RWPE2 (cell line): ENCODE measurements at regions not wholly inside any gene's neighbourhood (a gene's known extent, or its start where the extent isn't known, plus 50 kb on each side); places are given as distances from the start of the nearest gene placed in this dataset.
"Not testable (repeated sequence)": the region's sequence is repeated elsewhere in the genome, so short reads cannot be mapped to it uniquely, and the experiment has no call there.

Source experiments
- ATAC-seq: fragments of 200-7000 bp; cut with Tn5 transposase; 3 replicates; pipeline ENCODE4 v1.9.1; 2021; ENCODE audit warnings: low read depth
- DNase-seq: peaks from one replicate; pipeline ENCODE4 v3.0.0-alpha.2; 2020; ENCODE audit warnings: low spot score
- H3K27ac ChIP-seq: fragments of 450-650 bp; 2 replicates; pipeline ENCODE4 v1.5.1; 2017; ENCODE audit warnings: mild to moderate bottlenecking; ENCODE audit not compliant: poor library complexity, severe bottlenecking
- H3K27me3 ChIP-seq: fragments of 250-450 bp; sonication (Bioruptor Pico); 2 replicates; pipeline ENCODE4 v1.5.1; 2021; ENCODE audit warnings: mild to moderate bottlenecking, moderate library complexity; ENCODE audit not compliant: insufficient read depth, poor library complexity, severe bottlenecking
- H3K36me3 ChIP-seq: fragments of 250-450 bp; sonication (Bioruptor Pico); 2 replicates; pipeline ENCODE4 v1.5.1; 2020; ENCODE audit warnings: low read depth, mild to moderate bottlenecking, moderate library complexity
- H3K4me1 ChIP-seq: fragments of 250-450 bp; sonication (Bioruptor Pico); 2 replicates; pipeline ENCODE4 v1.5.1; 2021; ENCODE audit warnings: mild to moderate bottlenecking, moderate library complexity; ENCODE audit not compliant: insufficient read depth, poor library complexity, severe bottlenecking
- H3K4me3 ChIP-seq: fragments of 250-450 bp; sonication (Bioruptor Pico); 2 replicates; pipeline ENCODE4 v1.5.1; 2021; ENCODE audit warnings: mild to moderate bottlenecking, moderate library complexity; ENCODE audit not compliant: severe bottlenecking
- H3K9me3 ChIP-seq: fragments of 250-450 bp; sonication (Bioruptor Pico); 2 replicates; pipeline ENCODE4 v1.5.1; 2021; ENCODE audit warnings: mild to moderate bottlenecking, moderate library complexity; ENCODE audit not compliant: severe bottlenecking
- CTCF ChIP-seq: fragments of 450-650 bp; IDR thresholded peaks from one replicate; pipeline ENCODE4 v1.5.1; 2017; ENCODE audit warnings: mild to moderate bottlenecking, moderate library complexity; ENCODE audit not compliant: poor library complexity, severe bottlenecking

DNA sequence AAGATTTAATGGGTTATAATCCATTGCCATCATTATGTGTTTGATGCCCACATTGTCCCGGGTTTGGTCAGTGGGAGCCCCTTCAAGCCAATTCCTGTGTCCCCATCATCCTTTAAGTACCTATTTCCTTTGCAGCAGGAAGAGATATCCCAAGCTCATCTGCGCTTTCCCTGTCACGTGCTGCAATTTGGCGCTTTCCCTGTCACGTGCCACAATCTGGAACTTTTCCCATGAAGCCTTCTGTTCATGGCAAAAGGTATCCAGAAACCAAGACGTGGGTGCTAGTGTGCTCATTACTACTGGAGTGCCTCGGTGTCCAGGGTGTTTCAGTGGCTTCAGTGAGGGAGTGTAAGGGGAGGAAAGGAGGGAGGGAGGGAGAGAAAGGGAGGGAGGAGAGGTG is 168.5 kb downstream of the NPIPB11 start:
- no peak for ATAC-seq

GRCh38 chr16:29237495-29237894 is 169.0 kb downstream of the NPIPB11 start:
- not testable (repeated sequence) for H3K27me3 ChIP-seq, H3K9me3 ChIP-seq, H3K27ac ChIP-seq, H3K36me3 ChIP-seq, H3K4me3 ChIP-seq, ATAC-seq, H3K4me1 ChIP-seq, DNase-seq

More for the DNA sequence above, 168.5 kb downstream of the NPIPB11 start:
- H3K4me3 ChIP-seq: no peak overlapping the region
- no peak overlapping the region for H3K27ac ChIP-seq
- no peaks in the 10 kb centered on the region for H3K4me1 ChIP-seq
- DNase-seq: no peak
- no peaks in the 10 kb centered on the region for H3K27me3 ChIP-seq
- no peaks in the 10 kb centered on the region for H3K36me3 ChIP-seq
- H3K9me3 ChIP-seq: no peaks in the 10 kb centered on the region
- no peak for TF ChIP-seq CTCF

DNA sequence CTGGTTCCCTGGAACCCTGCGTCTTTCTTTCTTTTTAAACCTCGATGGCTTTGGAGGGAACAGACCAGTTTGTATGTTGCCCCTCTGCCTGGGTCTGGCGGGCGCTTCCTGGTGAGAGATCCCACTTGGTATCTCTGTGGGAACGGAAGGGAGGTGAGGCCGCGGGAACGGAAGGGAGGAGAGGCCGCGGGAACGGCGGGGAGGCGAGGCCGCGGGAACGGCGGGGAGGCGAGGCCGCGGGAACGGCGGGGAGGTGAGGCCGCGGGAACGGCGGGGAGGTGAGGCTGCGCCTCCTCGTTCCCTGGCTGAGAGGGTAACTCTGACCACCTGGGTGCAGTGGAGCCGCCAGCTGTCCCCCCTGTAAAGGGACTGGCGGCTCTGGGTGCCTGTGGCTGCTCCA is 169.5 kb downstream of the NPIPB11 start:
- not testable (repeated sequence) for H3K27ac ChIP-seq, H3K4me1 ChIP-seq, DNase-seq, H3K36me3 ChIP-seq, H3K27me3 ChIP-seq, H3K4me3 ChIP-seq, H3K9me3 ChIP-seq, ATAC-seq

DNA sequence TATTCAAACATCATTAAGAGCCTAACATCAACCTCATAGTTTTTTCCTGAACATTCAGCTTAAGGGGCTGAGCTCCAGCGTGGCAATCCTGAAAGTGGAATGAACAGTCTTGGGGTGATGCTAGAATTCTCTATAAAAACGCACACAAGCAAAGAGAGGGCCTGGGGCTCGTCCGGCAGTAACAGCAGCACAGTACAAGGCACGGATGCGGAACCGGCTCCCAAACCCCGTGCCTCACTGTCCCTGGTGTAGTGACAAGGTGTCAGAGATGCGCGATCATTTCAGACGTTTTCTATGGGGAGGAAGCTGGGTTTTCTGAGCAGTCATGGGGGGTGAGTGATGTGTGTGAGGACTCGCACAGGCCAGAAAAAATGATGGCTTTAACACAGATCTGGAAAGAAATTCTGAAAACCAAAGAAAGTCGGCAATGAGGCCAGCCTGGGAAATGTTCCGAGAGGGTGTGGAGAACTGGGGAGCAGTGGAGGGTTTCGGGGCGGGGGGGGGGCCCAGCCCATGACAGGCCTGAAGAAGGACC is 170.6 kb downstream of the NPIPB11 start:
- not testable (repeated sequence) for H3K36me3 ChIP-seq, H3K4me1 ChIP-seq, H3K27ac ChIP-seq, ATAC-seq, H3K27me3 ChIP-seq, H3K9me3 ChIP-seq, DNase-seq, H3K4me3 ChIP-seq

DNA sequence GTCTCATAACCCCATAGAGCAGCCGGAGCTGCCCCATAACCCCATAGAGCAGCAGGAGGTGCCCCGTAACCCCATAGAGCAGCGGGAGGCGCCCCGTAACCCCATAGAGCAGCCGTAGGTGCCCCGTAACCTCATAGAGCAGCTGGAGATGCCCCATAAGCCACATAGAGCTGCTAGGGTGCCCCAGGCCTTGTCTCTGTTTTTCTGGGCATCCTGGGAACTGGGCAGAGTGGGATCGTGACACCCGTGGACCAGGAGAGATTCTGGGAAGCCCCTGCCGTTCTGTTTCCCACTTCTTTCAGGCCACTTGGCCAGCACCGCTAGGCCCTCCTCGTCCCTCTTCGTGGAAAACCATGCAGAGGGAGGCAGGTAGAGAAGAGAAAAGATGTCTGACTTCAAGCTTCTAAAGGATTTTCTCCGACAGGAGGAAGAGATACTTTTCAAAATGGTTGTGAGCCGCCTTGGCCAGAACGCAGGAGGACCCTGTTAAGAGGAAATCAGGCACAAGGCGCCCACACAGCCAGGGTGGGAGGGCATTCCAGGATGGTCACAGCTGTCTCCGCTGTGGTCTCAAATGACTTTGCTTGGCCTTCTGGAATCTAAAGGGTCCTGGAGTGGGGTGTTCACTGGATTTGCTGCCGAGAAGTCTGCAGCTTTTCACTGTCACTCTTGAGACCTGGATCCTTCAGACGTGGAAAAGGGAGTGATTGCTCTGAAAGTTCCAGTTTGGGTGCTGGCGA is 171.8 kb downstream of the NPIPB11 start:
- not testable (repeated sequence) for H3K27ac ChIP-seq, ATAC-seq, H3K36me3 ChIP-seq, H3K4me1 ChIP-seq, H3K9me3 ChIP-seq, H3K27me3 ChIP-seq, DNase-seq, H3K4me3 ChIP-seq

DNA sequence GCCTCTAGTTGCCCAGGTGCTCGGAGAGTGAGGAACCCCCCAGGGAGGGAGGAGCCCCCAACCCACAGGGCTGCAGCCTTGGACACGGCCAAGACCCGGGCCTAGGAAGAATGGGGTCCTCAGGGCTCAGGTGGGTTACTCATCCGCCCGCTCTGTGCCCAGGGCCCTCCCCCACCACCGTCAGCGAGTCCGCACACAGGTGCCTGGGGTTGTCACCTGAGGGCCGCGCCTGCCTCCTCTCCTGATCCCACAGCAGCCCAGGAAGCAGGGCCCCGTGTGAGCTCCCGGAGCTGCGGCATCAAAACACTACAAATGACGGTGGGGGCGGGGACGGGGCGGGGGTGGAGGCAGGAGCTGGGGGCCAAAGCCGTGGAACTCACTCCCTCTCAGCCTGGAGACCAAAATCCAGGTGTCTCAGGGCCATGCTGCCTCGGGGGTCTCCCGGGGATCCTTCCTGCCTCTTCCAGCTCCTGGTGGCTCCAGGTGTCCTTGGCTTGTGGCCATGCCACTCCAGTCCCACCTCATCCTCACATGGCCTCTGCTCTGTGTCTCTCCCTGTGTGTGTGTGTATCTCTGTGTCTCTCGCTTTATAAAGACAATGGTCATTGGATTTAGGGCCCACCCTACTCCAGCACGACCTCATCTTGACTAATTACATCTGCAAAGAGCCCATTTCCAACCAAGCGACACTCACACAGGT is 172.7 kb downstream of the NPIPB11 start:
- not testable (repeated sequence) for H3K4me1 ChIP-seq, ATAC-seq, DNase-seq, H3K9me3 ChIP-seq, H3K27ac ChIP-seq, H3K27me3 ChIP-seq, H3K36me3 ChIP-seq, H3K4me3 ChIP-seq

DNA sequence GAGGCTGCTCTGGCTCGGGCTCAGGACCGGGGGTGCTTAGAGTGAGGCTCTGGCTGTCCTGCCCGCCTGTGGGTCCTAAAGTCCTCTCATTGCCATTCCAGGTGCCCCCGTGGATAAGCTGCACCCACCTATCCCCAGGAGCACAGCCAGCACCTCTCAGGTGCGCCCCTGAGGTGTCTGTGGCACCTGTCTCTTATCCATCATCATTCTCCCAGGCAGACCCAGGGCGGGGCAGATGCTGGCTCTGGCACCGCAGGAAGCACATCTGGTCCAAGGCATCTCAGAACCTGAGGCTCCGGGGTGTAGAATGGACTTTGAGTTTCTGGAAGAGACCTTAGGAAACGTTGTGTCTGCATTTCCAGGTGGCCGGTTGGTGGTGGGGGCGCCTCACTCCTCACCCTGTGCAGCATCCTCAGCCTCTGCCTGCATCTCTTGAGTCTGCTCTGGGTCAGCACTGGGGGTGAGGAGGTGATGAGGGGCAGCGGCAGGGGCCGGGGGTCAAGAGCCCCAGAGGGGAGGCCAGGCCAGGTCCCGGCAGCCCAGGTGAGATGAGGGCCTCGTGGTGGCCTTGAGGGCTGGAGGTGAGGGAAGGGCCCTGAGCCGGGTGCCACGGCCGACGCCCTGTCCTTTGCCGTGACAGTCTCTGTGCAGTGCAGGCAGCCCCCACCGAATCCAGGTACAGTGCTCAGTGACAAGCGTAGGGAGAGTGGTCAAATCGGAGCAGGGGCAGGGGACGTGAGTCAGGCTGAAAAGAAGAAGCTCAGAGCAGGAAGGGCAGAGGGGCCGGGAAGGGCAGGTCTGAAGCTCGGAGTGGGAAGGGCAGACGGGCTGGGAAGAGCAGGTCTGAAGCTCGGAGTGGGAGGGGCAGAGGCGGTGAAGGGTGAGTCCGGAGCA is 173.5 kb downstream of the NPIPB11 start:
- H3K27me3 ChIP-seq: no peaks in the 10 kb centered on the region
- ATAC-seq (no peak), DNase-seq (no peak)
- H3K36me3 ChIP-seq: no peaks in the 10 kb centered on the region
- no peak overlapping the region for H3K27ac ChIP-seq
- no peaks in the 10 kb centered on the region for H3K4me1 ChIP-seq
- TF ChIP-seq CTCF: no peak
- no peaks in the 10 kb centered on the region for H3K9me3 ChIP-seq
- H3K4me3 ChIP-seq: no peak overlapping the region

GRCh38 chr16:29232160-29232705 is 174.3 kb downstream of the NPIPB11 start:
- H3K4me1 ChIP-seq, ATAC-seq, H3K9me3 ChIP-seq, H3K4me3 ChIP-seq, DNase-seq, H3K27ac ChIP-seq, H3K36me3 ChIP-seq, H3K27me3 ChIP-seq: not testable (repeated sequence)
